Hepatocyte (in vitro differentiated cells): ENCODE measurements at regions not wholly inside any gene's neighbourhood (a gene's known extent, or its start where the extent isn't known, plus 50 kb on each side); places are given as distances from the start of the nearest gene placed in this dataset.

ENCODE experiments used
- CTCF ChIP-seq: fragments of 200-600 bp; sonication (generic); IDR thresholded peaks from 2 replicates; pipeline ENCODE4 v1.5.1; 2016; ENCODE audit warnings: antibody characterized with exemption, mild to moderate bottlenecking; ENCODE audit not compliant: poor library complexity
- EZH2phosphoT487 ChIP-seq: fragments of 200-600 bp; sonication (generic); IDR thresholded peaks from one replicate; pipeline ENCODE4 v1.6.1; 2018; ENCODE audit warnings: antibody characterized with exemption, mild to moderate bottlenecking, low read depth, moderate library complexity; ENCODE audit not compliant: unreplicated experiment, severe bottlenecking

- TF ChIP-seq CTCF, result no peak
- no peak for TF ChIP-seq EZH2phosphoT487
Observed at GRCh38 chr22:27246558-27246957, 555.0 kb downstream of the MN1 start.
